Loucy (cell line): ENCODE measurements at regions not wholly inside any gene's neighbourhood (a gene's known extent, or its start where the extent isn't known, plus 50 kb on each side); places are given as distances from the start of the nearest gene placed in this dataset.

Experiments
- EZH2phosphoT487 ChIP-seq: fragments of 200-600 bp; IDR thresholded peaks from 2 replicates; pipeline ENCODE4 v1.6.1; 2018; ENCODE audit warnings: antibody characterized with exemption, mild to moderate bottlenecking, moderate library complexity, borderline replicate concordance
- TF ChIP-seq, protein P1 (sequence below): fragments of 200-600 bp; sonication (generic); conservative IDR thresholded peaks from 2 replicates; pipeline ENCODE4 v1.5.1; 2014; ENCODE audit warnings: mild to moderate bottlenecking, antibody characterized with exemption, low read length

DNA sequence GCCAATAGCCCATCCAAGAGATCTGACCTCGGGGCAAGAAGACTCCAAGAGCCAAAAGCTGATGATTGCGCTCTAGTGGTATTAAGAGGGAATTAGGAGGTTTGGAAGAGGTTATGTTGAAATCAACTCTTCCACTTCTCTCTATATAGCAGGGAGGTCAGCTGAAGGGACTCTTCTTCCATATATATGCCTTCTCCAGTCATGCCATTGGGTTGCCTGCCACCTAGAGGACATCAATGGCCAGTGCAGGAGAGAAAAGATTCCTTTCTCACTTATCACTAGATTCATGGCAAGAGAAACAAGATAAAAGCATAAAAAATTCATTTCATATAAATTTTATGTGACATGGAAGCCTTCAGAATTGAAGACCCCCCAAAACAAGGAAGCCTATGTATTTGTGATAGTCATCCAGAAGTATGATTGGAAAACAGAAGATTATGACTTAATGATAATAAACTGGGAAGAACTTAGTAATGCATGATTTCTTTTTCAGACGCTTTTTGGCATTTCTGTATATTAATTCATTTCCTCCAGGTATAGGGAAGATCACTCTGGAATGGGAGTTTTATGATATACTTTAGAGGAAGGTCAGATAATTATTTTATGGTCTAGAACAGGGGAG, 435.1 kb upstream of the DDI1 start:
- TF ChIP-seq, protein P1, sequence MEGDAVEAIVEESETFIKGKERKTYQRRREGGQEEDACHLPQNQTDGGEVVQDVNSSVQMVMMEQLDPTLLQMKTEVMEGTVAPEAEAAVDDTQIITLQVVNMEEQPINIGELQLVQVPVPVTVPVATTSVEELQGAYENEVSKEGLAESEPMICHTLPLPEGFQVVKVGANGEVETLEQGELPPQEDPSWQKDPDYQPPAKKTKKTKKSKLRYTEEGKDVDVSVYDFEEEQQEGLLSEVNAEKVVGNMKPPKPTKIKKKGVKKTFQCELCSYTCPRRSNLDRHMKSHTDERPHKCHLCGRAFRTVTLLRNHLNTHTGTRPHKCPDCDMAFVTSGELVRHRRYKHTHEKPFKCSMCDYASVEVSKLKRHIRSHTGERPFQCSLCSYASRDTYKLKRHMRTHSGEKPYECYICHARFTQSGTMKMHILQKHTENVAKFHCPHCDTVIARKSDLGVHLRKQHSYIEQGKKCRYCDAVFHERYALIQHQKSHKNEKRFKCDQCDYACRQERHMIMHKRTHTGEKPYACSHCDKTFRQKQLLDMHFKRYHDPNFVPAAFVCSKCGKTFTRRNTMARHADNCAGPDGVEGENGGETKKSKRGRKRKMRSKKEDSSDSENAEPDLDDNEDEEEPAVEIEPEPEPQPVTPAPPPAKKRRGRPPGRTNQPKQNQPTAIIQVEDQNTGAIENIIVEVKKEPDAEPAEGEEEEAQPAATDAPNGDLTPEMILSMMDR, result peak; percentile 98
- no peak for TF ChIP-seq EZH2phosphoT487
